Kidney (tissue), 13 donors: ENCODE measurements at regions not wholly inside any gene's neighbourhood (a gene's known extent, or its start where the extent isn't known, plus 50 kb on each side); places are given as distances from the start of the nearest gene placed in this dataset.

Experiments
- DNase-seq, 5 donors: peaks; one replicate each; pipeline ENCODE4 v3.0.0-alpha.2; 2013 to 2020
- FAIRE-seq: peaks from 2 replicates; lab custom pipeline; 2012; peaks lifted over from hg19 to GRCh38; lab: Jason Lieb, UNC
- H3K27ac ChIP-seq, 2 donors: one replicate each; pipeline ENCODE4 v1.7.0; 2013; ENCODE audit warnings: low read depth in 2 of 2, low read length in 2 of 2, inconsistent platforms in 1 of 2
- H3K27me3 ChIP-seq: one replicate; pipeline ENCODE4 v1.7.1; 2013; ENCODE audit warnings: low read length, inconsistent platforms; ENCODE audit not compliant: control insufficient read depth, insufficient read depth
- H3K36me3 ChIP-seq, 3 donors: one replicate each; pipeline versions ENCODE4 v1.7.0 to v1.7.1; 2013; ENCODE audit warnings: low read length in 3 of 3, control low read depth in 1 of 3, inconsistent platforms in 1 of 3; ENCODE audit not compliant: insufficient read depth in 3 of 3, control insufficient read depth in 2 of 3
- H3K4me1 ChIP-seq, 3 donors: one replicate each; pipeline versions ENCODE4 v1.7.0 to v1.7.1; 2013; ENCODE audit warnings: low read length in 3 of 3, inconsistent platforms in 1 of 3, low read depth in 1 of 3; ENCODE audit not compliant: control insufficient read depth in 2 of 3, insufficient read depth in 2 of 3
- H3K4me3 ChIP-seq, 3 donors: one replicate each; pipeline versions ENCODE4 v1.7.0 to v1.8.1; 2013; ENCODE audit warnings: low read length in 3 of 3, control low read depth in 1 of 3, inconsistent platforms in 1 of 3
- H3K9ac ChIP-seq, 3 donors: one replicate each; pipeline versions ENCODE4 v1.7.0 to v1.7.1; 2013; ENCODE audit warnings: low read length in 3 of 3, control low read depth in 1 of 3, inconsistent platforms in 1 of 3
- H3K9me3 ChIP-seq, 3 donors: one replicate each; pipeline versions ENCODE4 v1.7.0 to v1.7.1; 2013; ENCODE audit warnings: low read length in 3 of 3, control low read depth in 1 of 3, inconsistent platforms in 1 of 3; ENCODE audit not compliant: control insufficient read depth in 2 of 3, insufficient read depth in 1 of 3
- intact Hi-C: fragments of 100-400 bp; cut with DNase I; formaldehyde crosslinking; loops from one replicate; pipeline ENCODE4 v1.11.1; 2022
- TF ChIP-seq, protein P1 (sequence below): IDR thresholded peaks from 3 replicates; pipeline ENCODE4 v1.5.1; 2012; ENCODE audit warnings: mild to moderate bottlenecking, moderate library complexity, borderline replicate concordance; ENCODE audit not compliant: insufficient read depth; ENCODE audit errors: extremely low read depth
- donor health status: control.
- donor health status: control.
- donor health status: control.
- donor health status: control.
- donor health status: control.
- donor health status: DM: yes; HTN: yes; CAD: no.
- donor health status: Normal renal cell carcinoma (clear cell type).

DNA sequence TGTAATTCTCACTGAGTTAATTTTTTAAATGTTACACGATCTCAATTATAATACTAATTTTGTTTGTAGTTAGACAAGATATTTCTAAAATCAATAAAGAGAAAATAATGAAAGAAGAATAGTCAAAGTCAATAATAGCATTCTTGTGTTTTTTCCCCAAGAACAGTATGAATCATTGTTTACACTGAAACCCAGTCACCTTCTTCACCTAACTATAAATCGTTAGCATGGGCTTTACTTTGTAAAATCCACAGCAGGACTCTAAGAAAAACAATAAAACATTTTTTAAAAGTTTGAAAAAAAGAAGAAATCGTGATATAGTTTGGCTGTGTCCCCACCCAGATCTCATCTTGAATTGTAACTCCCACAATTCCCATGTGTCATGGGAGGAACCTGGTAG is 234.6 kb upstream of the LYPLAL1 start:
- Histone ChIP-seq H3K4me1 (no peaks in the 10 kb centered on the region), H3K36me3 (no peaks in the 10 kb centered on the region), H3K9ac (no peak overlapping the region), H3K27ac (no peak overlapping the region), H3K4me3 (no peak overlapping the region), H3K27me3 (no peaks in the 10 kb centered on the region), H3K9me3 (peaks cover 0 to 11% (median 0%) of the 10 kb centered on the region in 3 donors)
- intact Hi-C loops = no loop called here
- TF ChIP-seq, protein P1, sequence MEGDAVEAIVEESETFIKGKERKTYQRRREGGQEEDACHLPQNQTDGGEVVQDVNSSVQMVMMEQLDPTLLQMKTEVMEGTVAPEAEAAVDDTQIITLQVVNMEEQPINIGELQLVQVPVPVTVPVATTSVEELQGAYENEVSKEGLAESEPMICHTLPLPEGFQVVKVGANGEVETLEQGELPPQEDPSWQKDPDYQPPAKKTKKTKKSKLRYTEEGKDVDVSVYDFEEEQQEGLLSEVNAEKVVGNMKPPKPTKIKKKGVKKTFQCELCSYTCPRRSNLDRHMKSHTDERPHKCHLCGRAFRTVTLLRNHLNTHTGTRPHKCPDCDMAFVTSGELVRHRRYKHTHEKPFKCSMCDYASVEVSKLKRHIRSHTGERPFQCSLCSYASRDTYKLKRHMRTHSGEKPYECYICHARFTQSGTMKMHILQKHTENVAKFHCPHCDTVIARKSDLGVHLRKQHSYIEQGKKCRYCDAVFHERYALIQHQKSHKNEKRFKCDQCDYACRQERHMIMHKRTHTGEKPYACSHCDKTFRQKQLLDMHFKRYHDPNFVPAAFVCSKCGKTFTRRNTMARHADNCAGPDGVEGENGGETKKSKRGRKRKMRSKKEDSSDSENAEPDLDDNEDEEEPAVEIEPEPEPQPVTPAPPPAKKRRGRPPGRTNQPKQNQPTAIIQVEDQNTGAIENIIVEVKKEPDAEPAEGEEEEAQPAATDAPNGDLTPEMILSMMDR = no peak
- DNase-seq (no peak), FAIRE-seq (no peak)

DNA sequence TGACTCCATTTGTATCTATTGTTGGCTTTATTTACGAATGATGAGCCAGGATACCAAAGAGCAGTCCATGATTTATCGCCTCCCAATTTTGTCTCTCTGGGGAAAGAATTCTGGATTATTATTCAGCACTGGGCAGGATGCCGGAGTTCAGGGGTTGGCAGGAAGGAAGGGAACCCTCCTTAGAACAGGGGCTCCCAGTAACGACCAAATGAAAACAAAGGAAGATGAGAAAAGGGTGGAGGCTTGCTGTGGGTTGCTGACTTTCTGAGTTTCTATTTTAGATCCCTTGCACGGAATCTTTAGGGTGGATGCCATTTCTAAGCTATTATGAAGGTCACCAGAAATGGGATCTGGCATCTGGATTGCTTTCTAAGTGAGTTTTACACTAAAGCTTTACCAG is 231.2 kb upstream of the LYPLAL1 start:
- Histone ChIP-seq H3K4me3 (no peak overlapping the region), H3K27ac (peak overlapping the region in 1 of 2 donors; percentile 0), H3K9me3 (peaks cover 0 to 8% (median 0%) of the 10 kb centered on the region in 3 donors), H3K27me3 (no peaks in the 10 kb centered on the region), H3K4me1 (no peaks in the 10 kb centered on the region), H3K9ac (no peak overlapping the region), H3K36me3 (no peaks in the 10 kb centered on the region)
- TF ChIP-seq, protein P1 = no peak
- FAIRE-seq = no peak
- peak in 1 of 5 donors; percentile 46 for DNase-seq
- intact Hi-C loops = no loop called here

DNA sequence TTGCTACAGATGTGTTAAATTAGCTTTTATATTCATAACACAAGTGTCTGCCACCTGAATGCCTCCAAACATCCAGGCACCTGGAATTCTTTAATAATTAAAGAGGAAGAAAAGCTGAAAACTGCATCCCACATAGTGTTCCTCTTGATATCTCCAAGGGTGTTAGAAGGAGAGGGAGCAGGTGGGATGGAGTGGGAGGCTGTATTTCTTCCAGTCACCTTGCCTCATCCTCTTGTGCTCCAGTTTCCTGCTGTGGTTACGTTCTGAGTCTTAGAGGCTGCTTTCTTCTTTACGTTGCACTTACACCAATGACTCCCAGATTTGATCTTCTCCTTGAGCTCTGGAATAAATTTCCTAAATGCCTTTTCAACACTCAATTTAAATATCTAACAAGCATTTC is 230.3 kb upstream of the LYPLAL1 start:
- no peak overlapping the region for H3K9ac ChIP-seq
- FAIRE-seq = no peak
- intact Hi-C loops = no loop called here
- DNase-seq = no peak
- no peaks in the 10 kb centered on the region for H3K36me3 ChIP-seq
- no peak overlapping the region for H3K4me3 ChIP-seq
- TF ChIP-seq, protein P1 = no peak
- H3K4me1 ChIP-seq = no peaks in the 10 kb centered on the region
- H3K27me3 ChIP-seq = no peaks in the 10 kb centered on the region
- H3K27ac ChIP-seq = no peak overlapping the region
- peaks cover 0 to 7% (median 0%) of the 10 kb centered on the region in 3 donors for H3K9me3 ChIP-seq

DNA sequence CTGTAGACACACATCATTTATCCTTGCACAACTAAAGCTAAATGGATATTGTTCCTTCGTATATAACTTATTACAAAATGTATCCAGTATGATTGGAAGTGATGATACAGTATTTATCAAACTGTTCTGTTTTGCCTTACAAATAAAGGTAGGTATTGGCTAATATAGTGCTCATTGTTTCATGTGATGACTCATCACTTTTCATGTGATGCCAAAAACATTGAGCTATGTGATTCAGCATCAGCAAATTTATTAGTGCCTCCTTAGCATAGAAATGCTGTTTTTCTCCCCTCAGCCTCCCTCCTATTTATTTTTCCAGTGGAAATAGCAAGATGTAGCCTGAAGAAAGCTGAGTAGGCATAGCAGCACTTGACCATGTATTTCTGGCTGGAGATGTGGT is 228.6 kb upstream of the LYPLAL1 start:
- FAIRE-seq = no peak
- intact Hi-C loops = no loop called here
- Histone ChIP-seq H3K36me3 (no peaks in the 10 kb centered on the region), H3K9me3 (peaks cover 0 to 7% (median 0%) of the 10 kb centered on the region in 3 donors), H3K4me1 (no peaks in the 10 kb centered on the region), H3K27me3 (no peaks in the 10 kb centered on the region), H3K9ac (no peak overlapping the region), H3K27ac (no peak overlapping the region), H3K4me3 (no peak overlapping the region)
- DNase-seq = no peak
- TF ChIP-seq, protein P1 = no peak
